HG02642 (cell line): ENCODE measurements at regions not wholly inside any gene's neighbourhood (a gene's known extent, or its start where the extent isn't known, plus 50 kb on each side); places are given as distances from the start of the nearest gene placed in this dataset.

ENCODE experiments used
- ATAC-seq: cut with Tn5 transposase; IDR thresholded peaks from one replicate; pipeline ENCODE4 v1.9.1; 2021; ENCODE audit warnings: mild to moderate bottlenecking; ENCODE audit not compliant: unreplicated experiment, poor library complexity

- ATAC-seq, result no peak
Measured at GRCh38 chr19:28504727-28505126, 708.2 kb downstream of the UQCRFS1 start.

- no peak for ATAC-seq
Measured at GRCh38 chr19:28504139-28504538, 708.8 kb downstream of the UQCRFS1 start.

- ATAC-seq, result no peak
Measured at GRCh38 chr19:28502879-28503734, 709.8 kb downstream of the UQCRFS1 start.

GRCh38 chr19:28501976-28502375 is 711.0 kb downstream of the UQCRFS1 start:
- no peak for ATAC-seq

GRCh38 chr19:28500982-28501630 is 711.8 kb downstream of the UQCRFS1 start:
- no peak for ATAC-seq

GRCh38 chr19:28500296-28500695 is 712.7 kb downstream of the UQCRFS1 start:
- ATAC-seq, result no peak

- ATAC-seq, result no peak
Measured at GRCh38 chr19:28498404-28498976, 714.5 kb downstream of the UQCRFS1 start.

- ATAC-seq, result no peak
Measured at GRCh38 chr19:28497887-28498286, 715.1 kb downstream of the UQCRFS1 start.

- ATAC-seq, result no peak
Measured at GRCh38 chr19:28497137-28497536, 715.8 kb downstream of the UQCRFS1 start.

GRCh38 chr19:28495046-28495445 is 717.9 kb downstream of the UQCRFS1 start:
- no peak for ATAC-seq

GRCh38 chr19:28494461-28494860 is 718.5 kb downstream of the UQCRFS1 start:
- no peak for ATAC-seq

GRCh38 chr19:28493884-28494283 is 719.1 kb downstream of the UQCRFS1 start:
- no peak for ATAC-seq

- ATAC-seq, result no peak
Measured at GRCh38 chr19:28492621-28493020, 720.3 kb downstream of the UQCRFS1 start.

- no peak for ATAC-seq
Measured at GRCh38 chr19:28492201-28492600, 720.8 kb downstream of the UQCRFS1 start.

- ATAC-seq, result no peak
Measured at GRCh38 chr19:28489776-28490175, 723.2 kb downstream of the UQCRFS1 start.

GRCh38 chr19:28489126-28489660 is 723.8 kb downstream of the UQCRFS1 start:
- no peak for ATAC-seq

- no peak for ATAC-seq
Measured at GRCh38 chr19:28487999-28488398, 725.0 kb downstream of the UQCRFS1 start.

GRCh38 chr19:28486926-28487325 is 726.0 kb downstream of the UQCRFS1 start:
- ATAC-seq, result no peak

GRCh38 chr19:28486473-28486872 is 726.5 kb downstream of the UQCRFS1 start:
- ATAC-seq, result no peak

GRCh38 chr19:28485292-28485691 is 727.7 kb downstream of the UQCRFS1 start:
- no peak for ATAC-seq

GRCh38 chr19:28483197-28483596 is 729.8 kb downstream of the UQCRFS1 start:
- ATAC-seq, result no peak
